ENCODE measurements at regions not wholly inside any gene's neighbourhood (a gene's known extent, or its start where the extent isn't known, plus 50 kb on each side); places are given as distances from the start of the nearest gene placed in this dataset.

DNA sequence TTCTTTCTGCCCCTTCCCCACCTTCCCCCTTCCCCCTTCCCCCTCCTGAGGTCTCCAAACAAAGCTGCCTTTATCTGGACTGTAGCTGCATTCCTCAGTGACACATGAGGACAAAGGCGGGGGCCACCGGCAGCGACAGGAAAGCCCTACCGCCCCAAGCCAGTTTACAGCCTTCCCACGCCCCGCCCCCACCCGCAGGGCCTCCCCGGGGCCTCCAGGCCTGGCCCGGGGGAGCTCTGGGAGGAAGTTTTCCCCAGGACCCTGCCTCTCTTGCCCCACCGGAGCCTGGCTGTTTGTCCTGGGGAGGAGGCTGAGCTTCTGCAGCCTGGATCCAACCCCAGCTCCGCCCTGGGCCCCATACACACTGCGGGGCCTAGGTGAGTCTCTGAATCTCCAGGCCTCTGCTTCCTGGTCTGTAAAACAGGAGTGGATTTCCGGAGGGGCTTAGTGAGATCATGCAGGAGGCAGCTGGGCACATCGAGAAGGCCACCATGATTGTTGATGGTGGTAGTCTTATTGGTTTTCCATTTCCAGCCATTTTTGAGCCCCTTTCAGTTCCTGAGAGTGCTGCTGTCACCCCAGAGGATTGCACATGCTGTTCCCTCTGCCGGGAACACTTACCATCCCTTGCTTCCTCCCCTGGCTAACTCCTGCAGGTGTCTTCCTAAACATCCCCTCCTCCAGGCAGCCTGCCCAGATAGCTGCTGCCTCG is 130.7 kb downstream of the MN1 start:
- peaks cover 3 to 11% (median 8%) of the 10 kb centered on the region in 7 donors for H3K9me3 Mint-ChIP-seq
- peak overlapping the region in 1 of 8 donors; percentile 60 for H3K4me3 Mint-ChIP-seq
- no peak overlapping the region for H3K27ac Mint-ChIP-seq
- peaks cover 24 to 54% (median 50%) of the 10 kb centered on the region in 3 donors for H3K27me3 Mint-ChIP-seq
- peaks cover 3 to 9% (median 5%) of the 10 kb centered on the region in 3 donors for H3K4me1 Mint-ChIP-seq
- no peak for ATAC-seq (ENCODE audit: low read depth in 2 of 2)
- peaks cover 0 to 7% of the 10 kb centered on the region in 2 donors for H3K36me3 Mint-ChIP-seq
- DNase-seq, result no peak

DNA sequence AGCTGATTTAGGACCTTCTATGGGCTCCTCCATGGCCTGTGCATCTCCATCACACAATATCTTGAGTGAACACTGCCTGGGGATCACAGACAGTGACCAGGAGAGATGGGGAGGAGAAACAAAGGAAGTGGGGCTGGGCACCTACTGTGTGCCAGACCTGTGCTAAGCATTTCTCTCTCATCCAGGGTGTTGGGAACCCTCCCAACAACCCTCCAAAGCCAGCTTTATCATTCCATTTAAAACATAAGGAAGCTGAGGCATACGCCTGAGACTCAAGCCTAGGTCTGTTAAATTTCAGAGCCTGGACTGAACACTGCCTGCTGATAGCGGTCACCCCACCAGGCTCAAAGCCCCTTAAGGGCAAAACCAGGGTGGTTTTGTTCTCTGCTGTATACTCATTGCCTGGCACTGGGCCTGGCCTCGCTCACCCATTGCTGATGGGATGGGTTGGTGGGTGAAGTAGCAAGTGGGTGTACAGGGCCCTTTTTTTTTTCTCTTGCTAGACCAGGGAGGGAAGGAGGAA is 130.1 kb downstream of the MN1 start:
- Mint-ChIP-seq H3K27me3 (peaks cover 24 to 53% (median 53%) of the 10 kb centered on the region in 3 donors), H3K4me3 (peak overlapping the region in 2 of 8 donors; percentile 30 to 60), H3K27ac (no peak overlapping the region), H3K9me3 (peaks cover 2 to 8% (median 6%) of the 10 kb centered on the region in 7 donors), H3K36me3 (peaks cover 0 to 4% of the 10 kb centered on the region in 2 donors), H3K4me1 (peaks cover 3 to 9% (median 5%) of the 10 kb centered on the region in 3 donors)
- no peak for ATAC-seq (ENCODE audit: low read depth in 2 of 2)
- DNase-seq, result no peak

DNA sequence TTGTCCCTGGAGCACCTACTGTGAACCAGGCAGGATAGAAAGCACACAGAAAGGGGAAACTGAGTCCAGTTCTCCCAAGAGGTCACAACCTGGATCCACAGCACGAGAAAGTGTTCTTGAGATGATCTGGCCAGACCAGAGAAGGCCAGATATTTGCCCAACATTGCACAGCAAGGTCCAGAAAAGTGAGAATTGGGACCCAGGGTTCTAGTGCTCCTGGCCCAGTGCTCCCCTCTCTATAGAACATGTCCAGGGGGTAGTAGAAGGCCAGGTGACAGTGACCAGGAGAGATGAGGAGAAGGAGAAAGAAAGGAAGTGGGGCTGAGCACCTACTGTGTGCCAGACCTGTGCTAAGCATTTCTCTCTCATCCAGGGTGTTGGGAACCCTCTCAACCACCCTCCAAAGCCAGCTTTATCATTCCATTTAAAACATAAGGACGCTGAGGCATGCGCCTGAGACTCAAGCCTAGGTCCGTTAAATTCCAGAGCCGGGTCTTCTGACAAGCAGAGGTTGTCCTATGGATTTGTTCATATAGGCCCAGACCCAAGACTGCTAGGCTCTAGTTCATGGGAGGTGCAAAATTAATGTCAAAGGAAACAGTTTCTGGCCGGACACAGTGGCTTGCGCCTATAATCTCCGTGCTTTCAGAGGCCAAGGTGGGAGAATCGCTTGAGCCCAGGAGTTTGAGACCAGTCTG is 128.7 kb downstream of the MN1 start:
- ATAC-seq (ENCODE audit: low read depth in 2 of 2) (no peak), DNase-seq (no peak)
- Mint-ChIP-seq H3K9me3 (peaks cover 0 to 6% (median 0%) of the 10 kb centered on the region in 7 donors), H3K36me3 (no peaks in the 10 kb centered on the region), H3K27ac (no peak overlapping the region), H3K27me3 (peaks cover 24 to 53% (median 40%) of the 10 kb centered on the region in 3 donors), H3K4me3 (no peak overlapping the region), H3K4me1 (peaks cover 3 to 9% (median 5%) of the 10 kb centered on the region in 3 donors)

DNA sequence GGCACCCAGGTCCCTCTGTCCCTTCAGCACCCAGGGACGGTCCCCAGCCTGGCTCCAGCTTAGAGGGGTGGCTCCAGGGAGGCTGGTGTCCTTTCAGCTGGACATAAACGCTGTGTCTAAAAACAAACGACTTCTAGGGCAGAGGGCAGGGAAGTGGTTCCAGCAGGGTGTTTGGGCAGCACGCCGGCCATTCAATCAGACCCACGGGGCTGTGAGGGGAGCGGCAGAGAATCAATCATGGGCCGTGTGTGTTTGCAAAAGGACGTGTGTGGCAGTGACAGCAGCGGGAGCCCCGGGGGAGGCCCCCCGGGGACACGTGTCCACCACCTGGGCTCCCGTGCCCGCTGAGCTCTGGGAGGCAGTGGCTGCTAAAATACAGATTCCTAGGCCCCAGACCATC is 127.7 kb downstream of the MN1 start:
- DNase-seq (no peak), ATAC-seq (ENCODE audit: low read depth in 2 of 2) (no peak)
- Mint-ChIP-seq H3K4me3 (no peak overlapping the region), H3K27me3 (peaks cover 18 to 49% (median 39%) of the 10 kb centered on the region in 3 donors), H3K9me3 (peaks cover 0 to 6% (median 0%) of the 10 kb centered on the region in 7 donors), H3K4me1 (peaks cover under 1 to 9% (median 3%) of the 10 kb centered on the region in 3 donors), H3K27ac (no peak overlapping the region), H3K36me3 (no peaks in the 10 kb centered on the region)

DNA sequence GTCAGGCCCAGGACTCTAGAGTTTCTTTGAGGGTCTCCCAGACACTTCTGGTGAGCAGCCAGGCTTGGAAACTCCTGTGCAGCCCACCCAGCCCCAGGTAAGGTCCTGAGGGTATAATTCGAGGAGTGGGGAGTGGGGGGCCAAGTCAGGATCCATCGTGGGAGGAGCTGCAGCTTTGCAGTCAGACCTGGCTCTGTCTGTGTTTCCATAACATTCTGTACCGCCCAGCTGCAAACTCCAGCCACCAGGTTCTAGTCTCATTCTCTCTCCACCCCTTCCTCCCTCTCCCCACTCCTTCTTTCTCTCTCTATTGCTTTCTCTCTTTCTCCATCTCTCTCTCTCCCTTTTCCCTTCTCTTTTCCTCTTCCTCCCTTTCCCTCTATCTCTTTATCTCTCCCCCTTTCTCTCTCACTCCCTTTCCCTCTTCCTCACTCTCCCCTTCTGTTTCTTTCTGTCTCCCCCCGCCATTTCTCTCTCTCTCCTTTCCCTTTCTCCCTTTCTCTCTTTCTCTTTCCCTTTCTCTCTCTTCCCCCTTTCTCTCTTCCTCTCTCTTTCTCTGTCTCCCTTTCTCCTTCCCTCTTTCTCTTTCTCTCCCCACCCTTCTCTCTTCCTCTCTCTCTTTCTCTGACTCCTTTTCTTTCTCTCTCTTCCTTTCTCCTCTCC is 127.2 kb downstream of the MN1 start:
- Mint-ChIP-seq H3K27ac (peak overlapping the region in 1 of 6 donors; percentile 1), H3K27me3 (peaks cover 14 to 43% (median 34%) of the 10 kb centered on the region in 3 donors), H3K4me1 (peaks cover 0 to 6% (median 3%) of the 10 kb centered on the region in 3 donors), H3K36me3 (no peaks in the 10 kb centered on the region), H3K9me3 (peaks cover 0 to 6% (median 0%) of the 10 kb centered on the region in 7 donors), H3K4me3 (no peak overlapping the region)
- DNase-seq (no peak), ATAC-seq (ENCODE audit: low read depth in 2 of 2) (no peak)

DNA sequence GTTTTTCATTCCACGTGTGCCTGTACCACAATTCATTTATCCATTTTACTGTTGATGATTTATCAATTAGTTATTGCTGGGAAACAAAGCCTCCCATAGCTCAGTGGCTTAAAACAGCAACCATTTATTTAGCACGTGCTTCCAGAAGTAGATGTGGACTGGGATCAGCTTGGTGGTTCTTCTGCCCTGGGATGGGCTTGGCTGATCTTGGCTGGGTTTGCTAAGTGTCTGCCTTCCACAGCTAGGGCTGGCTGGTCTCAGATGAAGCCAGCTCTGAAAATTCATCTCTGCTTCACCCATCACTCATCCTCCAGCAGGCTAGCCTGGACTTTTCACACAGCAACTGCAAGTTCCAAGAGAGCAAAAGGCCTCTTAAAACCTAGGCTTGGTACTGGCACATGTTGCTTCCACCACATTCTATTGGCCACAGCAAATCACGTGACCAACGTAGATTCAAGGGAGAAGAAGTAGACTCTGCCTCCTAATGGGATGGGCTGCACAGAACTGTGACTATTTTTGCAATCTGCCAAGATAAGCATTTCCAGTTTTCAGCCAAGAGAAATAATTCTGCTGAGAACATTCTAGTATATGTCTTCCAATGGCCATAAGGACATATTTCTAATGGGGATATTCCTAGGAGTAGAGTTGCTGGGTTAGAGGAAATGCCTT is 124.9 kb downstream of the MN1 start:
- Mint-ChIP-seq H3K9me3 (peaks cover 0 to 6% (median 0%) of the 10 kb centered on the region in 7 donors), H3K4me1 (no peaks in the 10 kb centered on the region), H3K27ac (no peak overlapping the region), H3K4me3 (no peak overlapping the region), H3K27me3 (peaks cover 0 to 31% (median 18%) of the 10 kb centered on the region in 3 donors), H3K36me3 (no peaks in the 10 kb centered on the region)
- DNase-seq (no peak), ATAC-seq (ENCODE audit: low read depth in 2 of 2) (no peak)

DNA sequence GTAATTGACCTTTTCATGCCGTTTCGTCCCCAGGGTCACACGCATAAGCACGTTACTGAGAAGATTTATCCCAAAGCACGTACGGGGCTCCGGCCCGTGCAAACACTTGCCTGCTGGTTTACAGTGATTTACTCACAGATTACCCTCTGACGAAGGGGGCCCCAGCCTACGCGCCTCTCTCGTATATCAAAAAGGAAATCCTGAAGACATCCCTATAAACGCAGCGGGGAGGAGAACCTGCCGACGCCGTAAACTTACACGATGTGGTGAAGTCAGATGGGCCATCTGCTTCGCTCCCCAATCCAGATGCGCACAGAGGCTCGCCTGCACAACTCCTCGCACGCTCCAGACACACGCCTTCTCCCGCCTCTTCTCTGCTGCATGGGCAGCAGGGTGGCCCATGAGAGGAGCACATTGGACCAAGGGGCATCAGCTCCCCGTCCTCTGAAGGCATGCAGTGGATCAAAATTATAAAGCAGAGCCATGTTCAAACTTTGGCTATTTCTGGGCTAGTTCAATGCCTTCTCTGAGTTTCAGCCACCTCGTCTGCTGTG is 123.6 kb downstream of the MN1 start:
- Mint-ChIP-seq H3K4me3 (no peak overlapping the region), H3K27me3 (peaks cover 0 to 26% (median 18%) of the 10 kb centered on the region in 3 donors), H3K27ac (peak overlapping the region in 1 of 6 donors; percentile 32), H3K4me1 (no peaks in the 10 kb centered on the region), H3K36me3 (no peaks in the 10 kb centered on the region), H3K9me3 (peaks cover 0 to 6% (median 0%) of the 10 kb centered on the region in 7 donors)
- ATAC-seq (ENCODE audit: low read depth in 2 of 2) (no peak), DNase-seq (no peak)

DNA sequence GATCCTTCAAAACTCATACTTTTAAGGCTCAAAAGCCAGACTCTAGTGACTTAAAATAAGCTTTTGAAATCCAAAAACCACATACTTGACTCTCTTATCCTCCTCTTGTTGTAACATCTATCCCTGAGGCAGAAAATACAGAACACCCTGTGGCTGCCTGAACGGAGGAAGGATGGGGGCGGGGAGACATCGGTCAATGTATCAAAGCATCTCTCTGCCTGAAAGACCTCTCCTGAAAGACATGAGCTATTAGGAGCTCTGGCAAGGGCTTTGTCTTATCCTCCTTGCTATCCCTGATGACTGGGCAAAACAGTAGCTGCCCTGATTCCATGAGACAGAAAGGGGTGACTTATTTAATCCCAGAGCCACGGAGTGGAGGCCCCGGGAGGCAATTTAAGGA is 122.4 kb downstream of the MN1 start:
- Mint-ChIP-seq H3K27ac (no peak overlapping the region), H3K4me1 (no peaks in the 10 kb centered on the region), H3K36me3 (no peaks in the 10 kb centered on the region), H3K4me3 (no peak overlapping the region), H3K27me3 (peaks cover 0 to 23% (median 13%) of the 10 kb centered on the region in 3 donors), H3K9me3 (peaks cover 0 to 6% (median 0%) of the 10 kb centered on the region in 7 donors)
- DNase-seq (no peak), ATAC-seq (ENCODE audit: low read depth in 2 of 2) (no peak)

DNA sequence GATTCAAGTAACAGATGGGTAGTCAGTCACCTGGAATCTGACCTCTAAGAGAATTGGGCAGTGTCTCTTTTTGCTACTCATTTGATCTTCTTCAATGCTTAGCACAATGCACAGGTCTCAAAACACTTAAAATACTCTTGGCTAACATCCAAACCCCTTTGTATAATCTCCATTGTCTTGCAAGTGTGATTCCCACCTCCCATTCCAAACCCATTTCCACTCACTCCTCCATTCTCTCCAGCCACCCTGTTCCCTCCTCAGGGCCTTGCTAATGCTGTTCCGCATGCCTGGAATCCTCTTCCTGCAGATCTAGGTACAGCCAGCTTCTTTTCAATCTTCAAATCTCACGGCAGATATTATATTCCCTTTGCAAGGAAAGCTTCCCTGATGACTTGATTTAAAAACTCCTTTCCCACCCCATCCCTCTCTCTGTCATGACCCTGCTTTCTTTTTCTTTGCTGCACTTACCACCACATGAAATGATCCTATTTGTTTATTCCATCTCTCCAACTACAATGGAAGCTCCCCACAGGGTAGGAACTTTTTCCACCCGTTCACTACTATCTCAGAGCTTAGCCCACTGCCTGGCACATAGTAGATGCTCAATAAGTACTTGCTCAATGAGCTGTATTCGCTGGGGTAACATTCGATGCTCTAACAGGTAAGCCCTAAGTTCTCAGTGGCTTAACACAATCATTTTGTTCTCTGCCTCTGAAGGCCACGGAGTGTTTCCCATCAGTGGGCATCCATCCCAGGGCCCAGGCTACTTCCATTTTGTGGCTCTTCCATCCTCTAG is 121.7 kb downstream of the MN1 start:
- peaks cover 0 to under 1% (median 0%) of the 10 kb centered on the region in 7 donors for H3K9me3 Mint-ChIP-seq

DNA sequence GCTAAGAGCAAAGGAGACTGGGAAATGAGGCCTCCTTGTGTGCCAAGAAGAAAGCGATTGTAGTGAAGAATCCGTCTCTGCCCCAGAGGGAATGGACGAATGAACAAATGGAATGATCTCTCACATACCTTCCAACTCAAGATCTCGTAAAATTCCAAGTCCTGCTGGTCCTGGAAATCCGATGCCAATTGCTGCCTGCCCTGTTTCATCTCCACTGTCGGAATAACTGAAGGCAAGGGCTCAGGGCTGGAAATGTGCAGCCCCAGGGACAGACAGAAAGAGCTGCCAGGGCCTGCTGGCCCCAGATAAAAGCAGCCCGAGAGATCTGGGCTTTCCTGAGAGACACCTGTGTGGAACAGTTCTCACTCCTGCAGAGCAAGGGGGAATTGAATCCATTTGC is 120.9 kb downstream of the MN1 start:
- Mint-ChIP-seq H3K4me1 (no peaks in the 10 kb centered on the region), H3K9me3 (no peaks in the 10 kb centered on the region), H3K4me3 (no peak overlapping the region), H3K27ac (no peak overlapping the region), H3K36me3 (no peaks in the 10 kb centered on the region), H3K27me3 (peaks cover 0 to 12% (median 5%) of the 10 kb centered on the region in 3 donors)
- ATAC-seq (ENCODE audit: low read depth in 2 of 2) (no peak), DNase-seq (no peak)

More for the DNA sequence above, 121.7 kb downstream of the MN1 start:
- Mint-ChIP-seq H3K4me3 (no peak overlapping the region), H3K27me3 (peaks cover 0 to 16% (median 7%) of the 10 kb centered on the region in 3 donors), H3K36me3 (no peaks in the 10 kb centered on the region), H3K4me1 (no peaks in the 10 kb centered on the region), H3K27ac (peak overlapping the region in 1 of 6 donors; percentile 26)
- no peak for ATAC-seq (ENCODE audit: low read depth in 2 of 2)
- DNase-seq, result no peak

DNA sequence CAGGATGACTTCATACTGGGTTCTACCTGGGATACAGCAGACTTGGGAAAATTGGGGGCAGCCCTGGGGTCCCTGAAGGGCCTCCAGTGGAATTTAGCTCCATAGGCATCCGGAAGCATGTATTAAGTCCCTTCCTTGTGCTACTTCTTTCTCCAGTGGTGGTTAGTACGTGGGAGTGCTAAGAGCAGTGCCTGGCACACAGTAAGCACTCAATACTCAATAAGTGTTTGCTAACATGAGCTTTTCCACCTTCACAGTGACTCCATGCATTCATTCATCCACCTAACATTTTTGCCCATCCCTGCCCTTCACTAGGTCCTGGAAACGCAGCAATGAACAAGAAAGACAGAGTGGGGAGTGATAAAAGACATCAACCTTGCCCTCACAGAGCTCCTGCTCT is 120.5 kb downstream of the MN1 start:
- H3K4me1 Mint-ChIP-seq, result no peaks in the 10 kb centered on the region
- no peaks in the 10 kb centered on the region for H3K9me3 Mint-ChIP-seq
- peaks cover 0 to 9% (median 5%) of the 10 kb centered on the region in 3 donors for H3K27me3 Mint-ChIP-seq
- no peaks in the 10 kb centered on the region for H3K36me3 Mint-ChIP-seq
- DNase-seq (no peak), ATAC-seq (ENCODE audit: low read depth in 2 of 2) (no peak)
- no peak overlapping the region for H3K27ac Mint-ChIP-seq
- H3K4me3 Mint-ChIP-seq, result no peak overlapping the region

DNA sequence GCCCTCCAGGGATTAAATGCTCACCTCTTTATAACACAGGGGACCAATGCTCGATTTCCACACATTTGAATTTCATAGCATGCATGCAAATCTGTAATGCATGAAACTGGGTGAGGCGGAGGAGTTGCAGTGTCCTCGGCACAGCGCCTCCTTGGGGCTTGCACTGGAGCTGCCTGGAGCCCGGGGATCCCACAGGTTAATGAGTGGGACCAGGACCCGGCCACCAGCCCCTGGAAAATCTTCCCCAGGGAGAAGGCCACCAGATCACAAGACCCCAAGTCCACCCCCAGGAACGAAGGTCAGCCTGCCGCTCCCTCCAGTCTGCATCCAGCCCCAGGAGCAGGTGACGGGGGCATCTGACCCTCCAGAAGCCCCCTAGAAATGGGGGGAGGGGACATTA is 119.1 kb downstream of the MN1 start:
- no peaks in the 10 kb centered on the region for H3K36me3 Mint-ChIP-seq
- no peak for DNase-seq
- no peak overlapping the region for H3K27ac Mint-ChIP-seq
- no peaks in the 10 kb centered on the region for H3K4me1 Mint-ChIP-seq
- peaks cover 0 to 3% (median 0%) of the 10 kb centered on the region in 7 donors for H3K9me3 Mint-ChIP-seq
- H3K27me3 Mint-ChIP-seq, result peaks cover 0 to 7% (median 5%) of the 10 kb centered on the region in 3 donors
- H3K4me3 Mint-ChIP-seq, result no peak overlapping the region
- ATAC-seq (ENCODE audit: low read depth in 2 of 2), result no peak
